Activated naive CD4-positive, alpha-beta T cell (primary cell): ENCODE measurements at regions not wholly inside any gene's neighbourhood (a gene's known extent, or its start where the extent isn't known, plus 50 kb on each side); places are given as distances from the start of the nearest gene placed in this dataset.
"Not testable (repeated sequence)": the region's sequence is repeated elsewhere in the genome, so short reads cannot be mapped to it uniquely, and the experiment has no call there.

Experiments used
- DNase-seq, 4 experiments: peaks; one replicate each; lab custom pipeline; 2025; lab: John Stamatoyannopoulos, UW

GRCh38 chr3:177852001-177852807 lies 654.9 kb upstream of the TBL1XR1 start:
- no peak for DNase-seq

- DNase-seq, result no peak
Measured at GRCh38 chr3:177855021-177855420, 657.7 kb upstream of the TBL1XR1 start.

- no peak for DNase-seq
Measured at GRCh38 chr3:177860184-177860583, 662.9 kb upstream of the TBL1XR1 start.

GRCh38 chr3:177862962-177863491 lies 665.7 kb upstream of the TBL1XR1 start:
- DNase-seq, result no peak

GRCh38 chr3:177871267-177871666 lies 665.0 kb upstream of the KCNMB2 start:
- not testable (repeated sequence) for DNase-seq

GRCh38 chr3:177878192-177878591 lies 658.0 kb upstream of the KCNMB2 start:
- no peak for DNase-seq

GRCh38 chr3:177878957-177879356 lies 657.3 kb upstream of the KCNMB2 start:
- DNase-seq, result no peak

- DNase-seq, result no peak
Measured at GRCh38 chr3:177881351-177881750, 654.9 kb upstream of the KCNMB2 start.

GRCh38 chr3:177882124-177882648 lies 654.0 kb upstream of the KCNMB2 start:
- no peak for DNase-seq

- no peak for DNase-seq
Measured at GRCh38 chr3:177883091-177883490, 653.1 kb upstream of the KCNMB2 start.

GRCh38 chr3:177883957-177884356 lies 652.3 kb upstream of the KCNMB2 start:
- DNase-seq, result no peak

GRCh38 chr3:177885063-177885462 lies 651.2 kb upstream of the KCNMB2 start:
- no peak for DNase-seq

GRCh38 chr3:177886501-177886900 lies 649.7 kb upstream of the KCNMB2 start:
- DNase-seq, result no peak

- no peak for DNase-seq
Measured at GRCh38 chr3:177887475-177887874, 648.8 kb upstream of the KCNMB2 start.

- DNase-seq, result no peak
Measured at GRCh38 chr3:177889161-177889560, 647.1 kb upstream of the KCNMB2 start.

- no peak for DNase-seq
Measured at GRCh38 chr3:177889652-177890358, 646.4 kb upstream of the KCNMB2 start.

- DNase-seq, result no peak
Measured at GRCh38 chr3:177890359-177890683, 645.9 kb upstream of the KCNMB2 start.

GRCh38 chr3:177891569-177891968 lies 644.7 kb upstream of the KCNMB2 start:
- DNase-seq, result not testable (repeated sequence)

- no peak for DNase-seq
Measured at GRCh38 chr3:177893331-177893730, 642.9 kb upstream of the KCNMB2 start.

- DNase-seq, result no peak
Measured at GRCh38 chr3:177894081-177894728, 642.0 kb upstream of the KCNMB2 start.

GRCh38 chr3:177898185-177898584 lies 638.1 kb upstream of the KCNMB2 start:
- no peak for DNase-seq

GRCh38 chr3:177899275-177900067 lies 636.8 kb upstream of the KCNMB2 start:
- DNase-seq, result no peak
